ENCODE measurements at regions not wholly inside any gene's neighbourhood (a gene's known extent, or its start where the extent isn't known, plus 50 kb on each side); places are given as distances from the start of the nearest gene placed in this dataset.

DNA sequence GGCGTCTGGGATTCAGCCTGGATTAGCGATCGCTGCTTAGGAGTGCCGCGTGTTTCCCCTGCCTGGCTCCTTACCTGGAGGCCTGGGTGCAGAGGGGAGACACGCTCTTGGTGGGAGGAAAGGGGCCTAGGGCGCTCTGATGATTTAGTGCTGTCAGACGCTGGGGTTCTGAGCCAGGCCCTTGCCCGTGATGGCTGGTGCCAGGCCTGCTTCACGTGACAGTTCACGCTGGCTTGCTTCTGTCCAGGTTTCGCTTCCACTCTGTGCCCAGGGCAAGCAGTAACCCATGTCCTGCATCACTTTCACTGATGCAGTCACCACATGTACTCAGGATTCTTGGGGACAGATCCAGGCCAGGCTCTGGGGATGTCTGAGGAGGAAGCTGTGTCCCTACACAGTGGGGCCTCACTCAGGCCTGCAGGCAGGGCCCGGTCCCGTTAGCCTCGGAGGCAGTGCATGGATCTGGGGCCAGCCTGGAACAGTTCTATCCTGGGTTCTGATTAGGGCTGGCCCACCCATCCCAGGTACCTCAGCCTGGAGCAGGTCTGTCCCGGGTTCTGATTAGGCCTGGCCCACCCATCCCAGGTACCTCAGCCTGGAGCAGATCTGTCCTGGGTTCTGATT, 1220.9 kb downstream of the BRD1 start (continued):
- TF ChIP-seq, protein P1, sequence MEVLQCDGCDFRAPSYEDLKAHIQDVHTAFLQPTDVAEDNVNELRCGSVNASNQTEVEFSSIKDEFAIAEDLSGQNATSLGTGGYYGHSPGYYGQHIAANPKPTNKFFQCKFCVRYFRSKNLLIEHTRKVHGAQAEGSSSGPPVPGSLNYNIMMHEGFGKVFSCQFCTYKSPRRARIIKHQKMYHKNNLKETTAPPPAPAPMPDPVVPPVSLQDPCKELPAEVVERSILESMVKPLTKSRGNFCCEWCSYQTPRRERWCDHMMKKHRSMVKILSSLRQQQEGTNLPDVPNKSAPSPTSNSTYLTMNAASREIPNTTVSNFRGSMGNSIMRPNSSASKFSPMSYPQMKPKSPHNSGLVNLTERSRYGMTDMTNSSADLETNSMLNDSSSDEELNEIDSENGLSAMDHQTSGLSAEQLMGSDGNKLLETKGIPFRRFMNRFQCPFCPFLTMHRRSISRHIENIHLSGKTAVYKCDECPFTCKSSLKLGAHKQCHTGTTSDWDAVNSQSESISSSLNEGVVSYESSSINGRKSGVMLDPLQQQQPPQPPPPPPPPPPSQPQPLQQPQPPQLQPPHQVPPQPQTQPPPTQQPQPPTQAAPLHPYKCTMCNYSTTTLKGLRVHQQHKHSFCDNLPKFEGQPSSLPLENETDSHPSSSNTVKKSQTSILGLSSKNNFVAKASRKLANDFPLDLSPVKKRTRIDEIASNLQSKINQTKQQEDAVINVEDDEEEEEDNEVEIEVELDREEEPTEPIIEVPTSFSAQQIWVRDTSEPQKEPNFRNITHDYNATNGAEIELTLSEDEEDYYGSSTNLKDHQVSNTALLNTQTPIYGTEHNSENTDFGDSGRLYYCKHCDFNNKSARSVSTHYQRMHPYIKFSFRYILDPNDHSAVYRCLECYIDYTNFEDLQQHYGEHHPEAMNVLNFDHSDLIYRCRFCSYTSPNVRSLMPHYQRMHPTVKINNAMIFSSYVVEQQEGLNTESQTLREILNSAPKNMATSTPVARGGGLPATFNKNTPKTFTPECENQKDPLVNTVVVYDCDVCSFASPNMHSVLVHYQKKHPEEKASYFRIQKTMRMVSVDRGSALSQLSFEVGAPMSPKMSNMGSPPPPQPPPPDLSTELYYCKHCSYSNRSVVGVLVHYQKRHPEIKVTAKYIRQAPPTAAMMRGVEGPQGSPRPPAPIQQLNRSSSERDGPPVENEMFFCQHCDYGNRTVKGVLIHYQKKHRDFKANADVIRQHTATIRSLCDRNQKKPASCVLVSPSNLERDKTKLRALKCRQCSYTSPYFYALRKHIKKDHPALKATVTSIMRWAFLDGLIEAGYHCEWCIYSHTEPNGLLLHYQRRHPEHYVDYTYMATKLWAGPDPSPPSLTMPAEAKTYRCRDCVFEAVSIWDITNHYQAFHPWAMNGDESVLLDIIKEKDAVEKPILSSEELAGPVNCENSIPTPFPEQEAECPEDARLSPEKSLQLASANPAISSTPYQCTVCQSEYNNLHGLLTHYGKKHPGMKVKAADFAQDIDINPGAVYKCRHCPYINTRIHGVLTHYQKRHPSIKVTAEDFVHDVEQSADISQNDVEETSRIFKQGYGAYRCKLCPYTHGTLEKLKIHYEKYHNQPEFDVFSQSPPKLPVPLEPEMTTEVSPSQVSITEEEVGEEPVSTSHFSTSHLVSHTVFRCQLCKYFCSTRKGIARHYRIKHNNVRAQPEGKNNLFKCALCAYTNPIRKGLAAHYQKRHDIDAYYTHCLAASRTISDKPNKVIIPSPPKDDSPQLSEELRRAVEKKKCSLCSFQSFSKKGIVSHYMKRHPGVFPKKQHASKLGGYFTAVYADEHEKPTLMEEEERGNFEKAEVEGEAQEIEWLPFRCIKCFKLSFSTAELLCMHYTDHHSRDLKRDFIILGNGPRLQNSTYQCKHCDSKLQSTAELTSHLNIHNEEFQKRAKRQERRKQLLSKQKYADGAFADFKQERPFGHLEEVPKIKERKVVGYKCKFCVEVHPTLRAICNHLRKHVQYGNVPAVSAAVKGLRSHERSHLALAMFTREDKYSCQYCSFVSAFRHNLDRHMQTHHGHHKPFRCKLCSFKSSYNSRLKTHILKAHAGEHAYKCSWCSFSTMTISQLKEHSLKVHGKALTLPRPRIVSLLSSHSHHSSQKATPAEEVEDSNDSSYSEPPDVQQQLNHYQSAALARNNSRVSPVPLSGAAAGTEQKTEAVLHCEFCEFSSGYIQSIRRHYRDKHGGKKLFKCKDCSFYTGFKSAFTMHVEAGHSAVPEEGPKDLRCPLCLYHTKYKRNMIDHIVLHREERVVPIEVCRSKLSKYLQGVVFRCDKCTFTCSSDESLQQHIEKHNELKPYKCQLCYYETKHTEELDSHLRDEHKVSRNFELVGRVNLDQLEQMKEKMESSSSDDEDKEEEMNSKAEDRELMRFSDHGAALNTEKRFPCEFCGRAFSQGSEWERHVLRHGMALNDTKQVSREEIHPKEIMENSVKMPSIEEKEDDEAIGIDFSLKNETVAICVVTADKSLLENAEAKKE (CRISPR knock-in tag; IDR thresholded peaks at IDR 0.05): no peak
- TF ChIP-seq, protein P2, sequence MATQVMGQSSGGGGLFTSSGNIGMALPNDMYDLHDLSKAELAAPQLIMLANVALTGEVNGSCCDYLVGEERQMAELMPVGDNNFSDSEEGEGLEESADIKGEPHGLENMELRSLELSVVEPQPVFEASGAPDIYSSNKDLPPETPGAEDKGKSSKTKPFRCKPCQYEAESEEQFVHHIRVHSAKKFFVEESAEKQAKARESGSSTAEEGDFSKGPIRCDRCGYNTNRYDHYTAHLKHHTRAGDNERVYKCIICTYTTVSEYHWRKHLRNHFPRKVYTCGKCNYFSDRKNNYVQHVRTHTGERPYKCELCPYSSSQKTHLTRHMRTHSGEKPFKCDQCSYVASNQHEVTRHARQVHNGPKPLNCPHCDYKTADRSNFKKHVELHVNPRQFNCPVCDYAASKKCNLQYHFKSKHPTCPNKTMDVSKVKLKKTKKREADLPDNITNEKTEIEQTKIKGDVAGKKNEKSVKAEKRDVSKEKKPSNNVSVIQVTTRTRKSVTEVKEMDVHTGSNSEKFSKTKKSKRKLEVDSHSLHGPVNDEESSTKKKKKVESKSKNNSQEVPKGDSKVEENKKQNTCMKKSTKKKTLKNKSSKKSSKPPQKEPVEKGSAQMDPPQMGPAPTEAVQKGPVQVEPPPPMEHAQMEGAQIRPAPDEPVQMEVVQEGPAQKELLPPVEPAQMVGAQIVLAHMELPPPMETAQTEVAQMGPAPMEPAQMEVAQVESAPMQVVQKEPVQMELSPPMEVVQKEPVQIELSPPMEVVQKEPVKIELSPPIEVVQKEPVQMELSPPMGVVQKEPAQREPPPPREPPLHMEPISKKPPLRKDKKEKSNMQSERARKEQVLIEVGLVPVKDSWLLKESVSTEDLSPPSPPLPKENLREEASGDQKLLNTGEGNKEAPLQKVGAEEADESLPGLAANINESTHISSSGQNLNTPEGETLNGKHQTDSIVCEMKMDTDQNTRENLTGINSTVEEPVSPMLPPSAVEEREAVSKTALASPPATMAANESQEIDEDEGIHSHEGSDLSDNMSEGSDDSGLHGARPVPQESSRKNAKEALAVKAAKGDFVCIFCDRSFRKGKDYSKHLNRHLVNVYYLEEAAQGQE (IDR thresholded peaks at IDR 0.05; ENCODE audit: unreplicated experiment): no peak
- TF ChIP-seq JUNB (IDR thresholded peaks at IDR 0.05; ENCODE audit: unreplicated experiment) (no peak), NANOG (IDR thresholded peaks at IDR 0.05; ENCODE audit: borderline replicate concordance) (no peak), POLR2AphosphoS5 (IDR thresholded peaks at IDR 0.05; ENCODE audit: low read depth) (no peak)

All from GM23338 (cell line).